HG03097 (cell line): ENCODE measurements at regions not wholly inside any gene's neighbourhood (a gene's known extent, or its start where the extent isn't known, plus 50 kb on each side); places are given as distances from the start of the nearest gene placed in this dataset.
"Not testable (repeated sequence)": the region's sequence is repeated elsewhere in the genome, so short reads cannot be mapped to it uniquely, and the experiment has no call there.

Experiments
- ATAC-seq: cut with Tn5 transposase; IDR thresholded peaks from one replicate; pipeline ENCODE4 v1.9.1; 2021; ENCODE audit not compliant: unreplicated experiment, low FRiP score

GRCh38 chr22:48717883-48718817, 1109.5 kb downstream of the BRD1 start:
- ATAC-seq: no peak

GRCh38 chr22:48717076-48717810, 1110.4 kb downstream of the BRD1 start:
- ATAC-seq: no peak

GRCh38 chr22:48716154-48716553, 1111.5 kb downstream of the BRD1 start:
- not testable (repeated sequence) for ATAC-seq

GRCh38 chr22:48715511-48715910, 1112.2 kb downstream of the BRD1 start:
- ATAC-seq: no peak

GRCh38 chr22:48714231-48714630, 1113.4 kb downstream of the BRD1 start:
- ATAC-seq: no peak

- no peak for ATAC-seq
Measured at GRCh38 chr22:48713272-48714205, 1114.1 kb downstream of the BRD1 start.

- ATAC-seq: no peak
Measured at GRCh38 chr22:48712558-48713271, 1115.0 kb downstream of the BRD1 start.

GRCh38 chr22:48711669-48712068, 1116.0 kb downstream of the BRD1 start:
- ATAC-seq: no peak

- no peak for ATAC-seq
Measured at GRCh38 chr22:48711031-48711431, 1116.6 kb downstream of the BRD1 start.

- no peak for ATAC-seq
Measured at GRCh38 chr22:48710410-48710809, 1117.3 kb downstream of the BRD1 start.

- ATAC-seq: no peak
Measured at GRCh38 chr22:48709976-48710375, 1117.7 kb downstream of the BRD1 start.

- no peak for ATAC-seq
Measured at GRCh38 chr22:48709453-48709852, 1118.2 kb downstream of the BRD1 start.

GRCh38 chr22:48708558-48709245, 1119.0 kb downstream of the BRD1 start:
- no peak for ATAC-seq

GRCh38 chr22:48707763-48708557, 1119.7 kb downstream of the BRD1 start:
- no peak for ATAC-seq

- no peak for ATAC-seq
Measured at GRCh38 chr22:48706934-48707762, 1120.5 kb downstream of the BRD1 start.

GRCh38 chr22:48705917-48706605, 1121.6 kb downstream of the BRD1 start:
- no peak for ATAC-seq
